ENCODE measurements at regions not wholly inside any gene's neighbourhood (a gene's known extent, or its start where the extent isn't known, plus 50 kb on each side); places are given as distances from the start of the nearest gene placed in this dataset.
"Not testable (repeated sequence)": the region's sequence is repeated elsewhere in the genome, so short reads cannot be mapped to it uniquely, and the experiment has no call there.

- DNase-seq (ENCODE audit: low read depth) = peak; percentile 36
Measured at GRCh38 chr17:72175787-72176515, 55.1 kb downstream of the SOX9 start.

- DNase-seq (ENCODE audit: low read depth) = no peak
Measured at GRCh38 chr17:72176516-72176851, 55.7 kb downstream of the SOX9 start.

- DNase-seq (ENCODE audit: low read depth) = no peak
Measured at GRCh38 chr17:72176951-72177660, 56.3 kb downstream of the SOX9 start.

GRCh38 chr17:72177738-72178137 lies 56.9 kb downstream of the SOX9 start:
- DNase-seq (ENCODE audit: low read depth) = no peak

- peak; percentile 38 for DNase-seq (ENCODE audit: low read depth)
Measured at GRCh38 chr17:72182371-72182873, 61.6 kb downstream of the SOX9 start.

GRCh38 chr17:72183194-72183685 lies 62.4 kb downstream of the SOX9 start:
- no peak for DNase-seq (ENCODE audit: low read depth)

- DNase-seq (ENCODE audit: low read depth) = no peak
Measured at GRCh38 chr17:72184805-72185204, 64.0 kb downstream of the SOX9 start.

- DNase-seq (ENCODE audit: low read depth) = no peak
Measured at GRCh38 chr17:72185564-72185963, 64.7 kb downstream of the SOX9 start.

GRCh38 chr17:72187556-72187955 lies 66.7 kb downstream of the SOX9 start:
- no peak for DNase-seq (ENCODE audit: low read depth)

GRCh38 chr17:72188801-72189200 lies 68.0 kb downstream of the SOX9 start:
- DNase-seq (ENCODE audit: low read depth) = no peak

GRCh38 chr17:72189768-72190593 lies 69.2 kb downstream of the SOX9 start:
- DNase-seq (ENCODE audit: low read depth) = no peak

- DNase-seq (ENCODE audit: low read depth) = no peak
Measured at GRCh38 chr17:72191356-72191755, 70.5 kb downstream of the SOX9 start.

GRCh38 chr17:72191921-72192799 lies 71.3 kb downstream of the SOX9 start:
- DNase-seq (ENCODE audit: low read depth) = peak; percentile 74

- DNase-seq (ENCODE audit: low read depth) = peak; percentile 33
Measured at GRCh38 chr17:72192800-72193192, 72.0 kb downstream of the SOX9 start.

- peak; percentile 28 for DNase-seq (ENCODE audit: low read depth)
Measured at GRCh38 chr17:72193391-72194106, 72.7 kb downstream of the SOX9 start.

GRCh38 chr17:72194107-72194440 lies 73.3 kb downstream of the SOX9 start:
- not testable (repeated sequence) for DNase-seq (ENCODE audit: low read depth)

- DNase-seq (ENCODE audit: low read depth) = no peak
Measured at GRCh38 chr17:72199256-72199655, 78.4 kb downstream of the SOX9 start.

- no peak for DNase-seq (ENCODE audit: low read depth)
Measured at GRCh38 chr17:72204742-72205141, 83.9 kb downstream of the SOX9 start.

GRCh38 chr17:72205357-72205756 lies 84.5 kb downstream of the SOX9 start:
- no peak for DNase-seq (ENCODE audit: low read depth)

- DNase-seq (ENCODE audit: low read depth) = no peak
Measured at GRCh38 chr17:72205822-72206221, 85.0 kb downstream of the SOX9 start.

- DNase-seq (ENCODE audit: low read depth) = no peak
Measured at GRCh38 chr17:72206376-72206775, 85.6 kb downstream of the SOX9 start.
